GM13976 (cell line): ENCODE measurements at regions not wholly inside any gene's neighbourhood (a gene's known extent, or its start where the extent isn't known, plus 50 kb on each side); places are given as distances from the start of the nearest gene placed in this dataset.

ENCODE experiments used
- DNase-seq: peaks from one replicate; pipeline ENCODE4 v3.0.0; 2012; ENCODE audit warnings: low spot score
- CTCF ChIP-seq: IDR thresholded peaks from 2 replicates; pipeline ENCODE4 v1.5.1; 2012; ENCODE audit warnings: borderline replicate concordance, mild to moderate bottlenecking; ENCODE audit not compliant: insufficient read depth; ENCODE audit errors: extremely low read depth, missing control alignments, control extremely low read depth
- in situ Hi-C: fragments of 300-500 bp; cut with MboI; formaldehyde crosslinking; loops from one replicate; pipeline ENCODE4 v1.12.0; 2022; ENCODE audit warnings: low sequenced_read_pairs, mixed read lengths, inconsistent platforms; ENCODE audit not compliant: unreplicated experiment

- TF ChIP-seq CTCF = no peak
- in situ Hi-C loops = no loop called here
- no peak for DNase-seq
These were observed 131.1 kb upstream of the INPP4B start for GRCh38 chr4:142977182-142977581.

GRCh38 chr4:142983065-142983464 lies 137.0 kb upstream of the INPP4B start:
- in situ Hi-C loops = no loop called here
- DNase-seq = no peak
- no peak for TF ChIP-seq CTCF

- TF ChIP-seq CTCF = no peak
- in situ Hi-C loops = no loop called here
- no peak for DNase-seq
These were observed 137.5 kb upstream of the INPP4B start for GRCh38 chr4:142983589-142983988.

- in situ Hi-C loops = no loop called here
- no peak for TF ChIP-seq CTCF
- DNase-seq = no peak
These were observed 138.9 kb upstream of the INPP4B start for GRCh38 chr4:142984871-142985585.

- DNase-seq = no peak
- TF ChIP-seq CTCF = no peak
- in situ Hi-C loops = no loop called here
These were observed 168.5 kb upstream of the USP38 start for GRCh38 chr4:143016171-143016570.

GRCh38 chr4:143017210-143017609 lies 167.5 kb upstream of the USP38 start:
- TF ChIP-seq CTCF = no peak

More at GRCh38 chr4:143017210-143017609, 167.5 kb upstream of the USP38 start:
- in situ Hi-C loops = no loop called here
- DNase-seq = no peak
